ENCODE measurements at regions not wholly inside any gene's neighbourhood (a gene's known extent, or its start where the extent isn't known, plus 50 kb on each side); places are given as distances from the start of the nearest gene placed in this dataset.

GRCh38 chr13:112204346-112205327 is 137.7 kb downstream of the SOX1 start:
- Histone ChIP-seq H4K20me1 (replicated peaks; ENCODE audit: control insufficient read depth, extremely low read depth, insufficient read depth, low read length) (no peaks in the 10 kb centered on the region), H2AFZ (ENCODE audit: low read depth, low read length) (no peak overlapping the region), H3K27ac (ENCODE audit: insufficient read depth, low read depth, low read length) (no peak overlapping the region), H3K4me1 (ENCODE audit: control insufficient read depth, extremely low read depth, insufficient read depth, low read length) (no peaks in the 10 kb centered on the region), H3K9me1 (replicated peaks; ENCODE audit: control insufficient read depth, extremely low read depth, insufficient read depth, low read length) (no peaks in the 10 kb centered on the region), H3K79me2 (ENCODE audit: control insufficient read depth, insufficient read depth, low read length) (no peaks in the 10 kb centered on the region), H3K9me3 (replicated peaks; ENCODE audit: control insufficient read depth, insufficient read depth, low read length) (peaks cover 2% of the 10 kb centered on the region), H3K4me3 (replicated peaks in 1 of 3; ENCODE audit: insufficient read depth in 1 of 3, low read depth in 1 of 3, low read length in 3 of 3) (no peak overlapping the region), H3K4me2 (ENCODE audit: insufficient read depth, low read length) (no peak overlapping the region), H3K27me3 (ENCODE audit: control insufficient read depth in 2 of 2, insufficient read depth in 2 of 2, low read length in 2 of 2) (no peaks in the 10 kb centered on the region), H3K36me3 (ENCODE audit: control insufficient read depth in 2 of 2, extremely low read depth in 1 of 2, insufficient read depth in 2 of 2, low read length in 2 of 2) (no peaks in the 10 kb centered on the region), H3K9ac (replicated peaks; ENCODE audit: extremely low read depth, insufficient read depth, low read length) (no peak overlapping the region)
- POLR2A ChIA-PET: no interaction called here
- FAIRE-seq (no peak), DNase-seq (ENCODE audit: low read depth, low spot score) (no peak)
- CTCF ChIA-PET: no interaction called here
- dilution Hi-C loops (cut with MboI; ENCODE audit: extremely low pct_ligation_motif_present, low sequenced_read_pairs): no loop called here
- BruUV-seq (replicated peaks): no TSS peak
- TF ChIP-seq CTCF (IDR thresholded peaks at IDR 0.05; ENCODE audit: extremely low read depth in 1 of 2, insufficient read depth in 1 of 2, low read depth in 1 of 2, low read length in 2 of 2) (no peak), FOS (IDR thresholded peaks at IDR 0.05; ENCODE audit: borderline replicate concordance, insufficient read depth, low read length) (no peak)
- intact Hi-C loops (cut with micrococcal nuclease): no loop called here

GRCh38 chr13:112205990-112206389 is 139.0 kb downstream of the SOX1 start:
- no TSS peak for BruUV-seq (replicated peaks)
- no peak overlapping the region for H2AFZ ChIP-seq (ENCODE audit: low read depth, low read length)
- intact Hi-C loops (cut with micrococcal nuclease) (no loop called here), dilution Hi-C loops (cut with MboI; ENCODE audit: extremely low pct_ligation_motif_present, low sequenced_read_pairs) (no loop called here)
- DNase-seq (ENCODE audit: low read depth, low spot score) (no peak), FAIRE-seq (no peak)
- CTCF ChIA-PET: no interaction called here
- H3K79me2 ChIP-seq (ENCODE audit: control insufficient read depth, insufficient read depth, low read length): no peaks in the 10 kb centered on the region
- H3K9ac ChIP-seq (replicated peaks; ENCODE audit: extremely low read depth, insufficient read depth, low read length): no peak overlapping the region
- no peak overlapping the region for H3K27ac ChIP-seq (ENCODE audit: insufficient read depth, low read depth, low read length)
- H3K9me3 ChIP-seq (replicated peaks; ENCODE audit: control insufficient read depth, insufficient read depth, low read length): peaks cover 2% of the 10 kb centered on the region
- H3K9me1 ChIP-seq (replicated peaks; ENCODE audit: control insufficient read depth, extremely low read depth, insufficient read depth, low read length): no peaks in the 10 kb centered on the region
- H3K4me2 ChIP-seq (ENCODE audit: insufficient read depth, low read length): no peak overlapping the region
- H3K4me1 ChIP-seq (ENCODE audit: control insufficient read depth, extremely low read depth, insufficient read depth, low read length): no peaks in the 10 kb centered on the region
- no peak overlapping the region for H3K4me3 ChIP-seq (replicated peaks in 1 of 3; ENCODE audit: insufficient read depth in 1 of 3, low read depth in 1 of 3, low read length in 3 of 3)
- no peaks in the 10 kb centered on the region for H3K27me3 ChIP-seq (ENCODE audit: control insufficient read depth in 2 of 2, insufficient read depth in 2 of 2, low read length in 2 of 2)
- POLR2A ChIA-PET: no interaction called here
- no peaks in the 10 kb centered on the region for H4K20me1 ChIP-seq (replicated peaks; ENCODE audit: control insufficient read depth, extremely low read depth, insufficient read depth, low read length)
- TF ChIP-seq JUN (IDR thresholded peaks at IDR 0.05; ENCODE audit: borderline replicate concordance, insufficient read depth, insufficient read length, low read depth) (no peak), POLR2AphosphoS5 (IDR thresholded peaks at IDR 0.05; ENCODE audit: insufficient read depth, low read depth, low read length) (no peak), CTCF (IDR thresholded peaks at IDR 0.05; ENCODE audit: extremely low read depth in 1 of 2, insufficient read depth in 1 of 2, low read depth in 1 of 2, low read length in 2 of 2) (no peak), FOS (IDR thresholded peaks at IDR 0.05; ENCODE audit: borderline replicate concordance, insufficient read depth, low read length) (no peak)
- H3K36me3 ChIP-seq (ENCODE audit: control insufficient read depth in 2 of 2, extremely low read depth in 1 of 2, insufficient read depth in 2 of 2, low read length in 2 of 2): no peaks in the 10 kb centered on the region
